Kidney epithelial cell (primary cell): ENCODE measurements at regions not wholly inside any gene's neighbourhood (a gene's known extent, or its start where the extent isn't known, plus 50 kb on each side); places are given as distances from the start of the nearest gene placed in this dataset.
"Not testable (repeated sequence)": the region's sequence is repeated elsewhere in the genome, so short reads cannot be mapped to it uniquely, and the experiment has no call there.

Experiments used
- DNase-seq: peaks from one replicate; pipeline ENCODE4 v3.0.0-alpha.2; 2010; ENCODE audit warnings: low read depth
- H3K27me3 ChIP-seq: 2 replicates; pipeline ENCODE4 v1.6.0; 2011; ENCODE audit warnings: low read length; ENCODE audit not compliant: control insufficient read depth, insufficient read depth
- H3K36me3 ChIP-seq: 2 replicates; pipeline ENCODE4 v1.5.1; 2011; ENCODE audit warnings: low read length; ENCODE audit not compliant: control insufficient read depth, insufficient read depth
- H3K4me3 ChIP-seq: 2 replicates; pipeline ENCODE4 v1.5.1; 2011; ENCODE audit warnings: low read depth, mild to moderate bottlenecking, control low read depth, low read length
- TF ChIP-seq, protein P1 (sequence below): IDR thresholded peaks from 2 replicates; pipeline ENCODE4 v1.5.1; 2011; ENCODE audit warnings: mild to moderate bottlenecking, moderate library complexity, low read length, control low read depth, inconsistent platforms; ENCODE audit not compliant: insufficient read depth, poor library complexity, severe bottlenecking

GRCh38 chr9:115832031-115832430 lies 321.6 kb upstream of the PAPPA start:
- H3K36me3 ChIP-seq = no peaks in the 10 kb centered on the region
- TF ChIP-seq, protein P1, sequence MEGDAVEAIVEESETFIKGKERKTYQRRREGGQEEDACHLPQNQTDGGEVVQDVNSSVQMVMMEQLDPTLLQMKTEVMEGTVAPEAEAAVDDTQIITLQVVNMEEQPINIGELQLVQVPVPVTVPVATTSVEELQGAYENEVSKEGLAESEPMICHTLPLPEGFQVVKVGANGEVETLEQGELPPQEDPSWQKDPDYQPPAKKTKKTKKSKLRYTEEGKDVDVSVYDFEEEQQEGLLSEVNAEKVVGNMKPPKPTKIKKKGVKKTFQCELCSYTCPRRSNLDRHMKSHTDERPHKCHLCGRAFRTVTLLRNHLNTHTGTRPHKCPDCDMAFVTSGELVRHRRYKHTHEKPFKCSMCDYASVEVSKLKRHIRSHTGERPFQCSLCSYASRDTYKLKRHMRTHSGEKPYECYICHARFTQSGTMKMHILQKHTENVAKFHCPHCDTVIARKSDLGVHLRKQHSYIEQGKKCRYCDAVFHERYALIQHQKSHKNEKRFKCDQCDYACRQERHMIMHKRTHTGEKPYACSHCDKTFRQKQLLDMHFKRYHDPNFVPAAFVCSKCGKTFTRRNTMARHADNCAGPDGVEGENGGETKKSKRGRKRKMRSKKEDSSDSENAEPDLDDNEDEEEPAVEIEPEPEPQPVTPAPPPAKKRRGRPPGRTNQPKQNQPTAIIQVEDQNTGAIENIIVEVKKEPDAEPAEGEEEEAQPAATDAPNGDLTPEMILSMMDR = no peak
- no peaks in the 10 kb centered on the region for H3K27me3 ChIP-seq
- no peak for DNase-seq
- no peak overlapping the region for H3K4me3 ChIP-seq

DNA sequence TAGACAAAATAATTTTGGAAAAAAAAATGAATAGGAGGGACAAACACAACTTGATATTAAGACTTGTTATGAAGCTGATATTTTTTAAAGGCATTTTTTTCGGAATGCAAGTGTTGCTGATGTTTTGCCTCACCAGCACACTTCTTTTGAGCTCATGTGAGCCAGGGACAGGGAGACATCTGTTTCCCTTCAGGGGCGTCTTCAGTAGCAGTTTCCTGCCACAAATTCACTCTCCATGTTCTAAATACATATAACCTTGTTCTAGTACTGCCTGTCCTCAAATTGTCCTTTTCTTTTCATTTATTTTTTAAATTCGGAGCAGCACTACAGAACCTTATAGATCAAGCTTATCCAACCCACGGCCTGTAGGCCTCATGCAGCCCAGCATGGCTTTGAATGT lies 316.0 kb upstream of the PAPPA start:
- Histone ChIP-seq H3K27me3 (no peaks in the 10 kb centered on the region), H3K36me3 (no peaks in the 10 kb centered on the region), H3K4me3 (no peak overlapping the region)
- TF ChIP-seq, protein P1 = no peak
- no peak for DNase-seq

- DNase-seq = no peak
- TF ChIP-seq, protein P1 = no peak
- Histone ChIP-seq H3K27me3 (no peaks in the 10 kb centered on the region), H3K4me3 (no peak overlapping the region), H3K36me3 (no peaks in the 10 kb centered on the region)
These were observed 315.2 kb upstream of the PAPPA start for GRCh38 chr9:115838417-115838816.

DNA sequence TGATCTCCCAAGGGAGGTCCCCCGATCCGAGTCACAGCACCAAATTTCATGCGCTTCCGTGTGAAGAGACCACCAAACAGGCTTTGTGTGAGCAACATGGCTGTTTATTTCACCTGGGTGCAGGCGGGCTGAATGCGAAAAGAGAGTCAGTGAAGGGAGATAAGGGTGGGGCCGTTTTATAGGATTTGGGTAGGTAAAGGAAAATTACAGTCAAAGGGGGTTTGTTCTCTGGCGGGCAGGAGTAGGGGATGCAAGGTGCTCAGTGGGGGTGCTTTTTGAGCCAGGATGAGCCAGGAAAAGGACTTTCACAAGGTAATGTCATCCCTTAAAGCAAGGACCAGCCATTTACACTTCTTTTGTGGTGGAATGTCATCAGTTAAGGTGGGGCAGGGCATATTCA lies 309.2 kb upstream of the PAPPA start:
- DNase-seq, H3K4me3 ChIP-seq, H3K27me3 ChIP-seq: not testable (repeated sequence)

GRCh38 chr9:115845648-115846312 lies 307.8 kb upstream of the PAPPA start:
- DNase-seq = peak; percentile 19
- no peak overlapping the region for H3K4me3 ChIP-seq
- H3K27me3 ChIP-seq = no peaks in the 10 kb centered on the region
- H3K36me3 ChIP-seq = no peaks in the 10 kb centered on the region
- TF ChIP-seq, protein P1 = no peak

More for the DNA sequence above, 309.2 kb upstream of the PAPPA start:
- H3K36me3 ChIP-seq = not testable (repeated sequence)

GRCh38 chr9:115847216-115847615 lies 306.4 kb upstream of the PAPPA start:
- Histone ChIP-seq H3K27me3 (no peaks in the 10 kb centered on the region), H3K36me3 (no peaks in the 10 kb centered on the region), H3K4me3 (no peak overlapping the region)
- TF ChIP-seq, protein P1 = no peak
- no peak for DNase-seq
